ENCODE measurements at regions not wholly inside any gene's neighbourhood (a gene's known extent, or its start where the extent isn't known, plus 50 kb on each side); places are given as distances from the start of the nearest gene placed in this dataset.

GRCh38 chr14:101151226-101151926, 247.9 kb upstream of the RTL1 start:
- DNase-seq = no peak

- DNase-seq = no peak
Observed at GRCh38 chr14:101151927-101152305, 248.4 kb upstream of the RTL1 start.

GRCh38 chr14:101152855-101153254, 249.3 kb upstream of the RTL1 start:
- DNase-seq = no peak

GRCh38 chr14:101153691-101154090, 250.2 kb upstream of the RTL1 start:
- DNase-seq = no peak

- no peak for DNase-seq
Observed at GRCh38 chr14:101155575-101155974, 252.1 kb upstream of the RTL1 start.

- no peak for DNase-seq
Observed at GRCh38 chr14:101167428-101167827, 263.9 kb upstream of the RTL1 start.

- DNase-seq = no peak
Observed at GRCh38 chr14:101169267-101169666, 265.7 kb upstream of the RTL1 start.

GRCh38 chr14:101171650-101172049, 268.1 kb upstream of the RTL1 start:
- DNase-seq = no peak

- DNase-seq = no peak
Observed at GRCh38 chr14:101173698-101174521, 270.4 kb upstream of the RTL1 start.

GRCh38 chr14:101174522-101174838, 271.0 kb upstream of the RTL1 start:
- DNase-seq = no peak

- no peak for DNase-seq
Observed at GRCh38 chr14:101174980-101175606, 271.6 kb upstream of the RTL1 start.

GRCh38 chr14:101175731-101176534, 272.4 kb upstream of the RTL1 start:
- no peak for DNase-seq

GRCh38 chr14:101176535-101177205, 273.1 kb upstream of the RTL1 start:
- DNase-seq = no peak

- DNase-seq = no peak
Observed at GRCh38 chr14:101177301-101177971, 273.9 kb upstream of the RTL1 start.

GRCh38 chr14:101178184-101179072, 274.9 kb upstream of the RTL1 start:
- DNase-seq = no peak

- no peak for DNase-seq
Observed at GRCh38 chr14:101179691-101180211, 276.2 kb upstream of the RTL1 start.

- no peak for DNase-seq
Observed at GRCh38 chr14:101181446-101182313, 278.2 kb upstream of the RTL1 start.

- no peak for DNase-seq
Observed at GRCh38 chr14:101182476-101182875, 279.0 kb upstream of the RTL1 start.

GRCh38 chr14:101183376-101184103, 280.0 kb upstream of the RTL1 start:
- no peak for DNase-seq
